Loucy (cell line): ENCODE measurements at regions not wholly inside any gene's neighbourhood (a gene's known extent, or its start where the extent isn't known, plus 50 kb on each side); places are given as distances from the start of the nearest gene placed in this dataset.

Experiments used
- H2AFZ ChIP-seq: fragments of 200-600 bp; sonication (generic); 2 replicates; pipeline ENCODE4 v1.6.0; 2016; ENCODE audit warnings: antibody characterized with exemption, mild to moderate bottlenecking, low read length, moderate library complexity
- H3F3A ChIP-seq: fragments of 200-600 bp; 2 replicates; pipeline ENCODE4 v1.6.0; 2016; ENCODE audit warnings: antibody characterized with exemption, low read depth, mild to moderate bottlenecking
- H3K27me3 ChIP-seq: fragments of 200-600 bp; sonication (generic); 2 replicates; pipeline ENCODE4 v1.6.1; 2014; ENCODE audit warnings: low read length, mild to moderate bottlenecking; ENCODE audit not compliant: insufficient read depth, poor library complexity, severe bottlenecking
- H3K36me3 ChIP-seq: fragments of 200-600 bp; sonication (generic); 2 replicates; pipeline ENCODE4 v1.6.1; 2016; ENCODE audit warnings: low read length; ENCODE audit not compliant: insufficient read depth
- H3K4me1 ChIP-seq: fragments of 200-600 bp; sonication (generic); 2 replicates; pipeline ENCODE4 v1.5.1; 2014; ENCODE audit warnings: low read length, mild to moderate bottlenecking; ENCODE audit not compliant: insufficient read depth, poor library complexity, severe bottlenecking
- H3K4me2 ChIP-seq: fragments of 200-600 bp; sonication (generic); 2 replicates; pipeline ENCODE4 v1.6.0; 2014; ENCODE audit warnings: antibody characterized with exemption, low read length, low read depth, mild to moderate bottlenecking; ENCODE audit not compliant: poor library complexity, severe bottlenecking
- H3K4me3 ChIP-seq: fragments of 200-600 bp; sonication (generic); 2 replicates; pipeline ENCODE4 v1.5.1; 2014; ENCODE audit warnings: low read length, mild to moderate bottlenecking, mixed read lengths; ENCODE audit not compliant: poor library complexity, severe bottlenecking
- H3K79me2 ChIP-seq: fragments of 200-600 bp; sonication (generic); 2 replicates; pipeline ENCODE4 v1.6.1; 2014; ENCODE audit warnings: low read length; ENCODE audit not compliant: insufficient read depth
- H3K9ac ChIP-seq: fragments of 200-600 bp; sonication (generic); 2 replicates; pipeline ENCODE4 v1.6.0; 2014; ENCODE audit warnings: mild to moderate bottlenecking, low read depth, low read length, moderate library complexity; ENCODE audit not compliant: poor library complexity, severe bottlenecking
- H3K9me2 ChIP-seq: fragments of 200-600 bp; sonication (generic); replicated peaks from 2 replicates; pipeline ENCODE4 v1.6.1; 2016; ENCODE audit warnings: low read depth, low read length, mixed read lengths
- H3K9me3 ChIP-seq: fragments of 200-600 bp; sonication (generic); 2 replicates; pipeline ENCODE4 v1.6.1; 2014; ENCODE audit warnings: mild to moderate bottlenecking, antibody characterized with exemption, low read length, low read depth; ENCODE audit not compliant: insufficient read depth
- H4K20me1 ChIP-seq: fragments of 200-600 bp; sonication (generic); 2 replicates; pipeline ENCODE4 v1.6.0; 2014; ENCODE audit warnings: antibody characterized with exemption, low read length, mild to moderate bottlenecking; ENCODE audit not compliant: insufficient read depth, poor library complexity, severe bottlenecking
- EZH2phosphoT487 ChIP-seq: fragments of 200-600 bp; IDR thresholded peaks from 2 replicates; pipeline ENCODE4 v1.6.1; 2018; ENCODE audit warnings: antibody characterized with exemption, mild to moderate bottlenecking, moderate library complexity, borderline replicate concordance
- TF ChIP-seq, protein P1 (sequence below): fragments of 200-600 bp; sonication (generic); conservative IDR thresholded peaks from 2 replicates; pipeline ENCODE4 v1.5.1; 2014; ENCODE audit warnings: mild to moderate bottlenecking, antibody characterized with exemption, low read length

DNA sequence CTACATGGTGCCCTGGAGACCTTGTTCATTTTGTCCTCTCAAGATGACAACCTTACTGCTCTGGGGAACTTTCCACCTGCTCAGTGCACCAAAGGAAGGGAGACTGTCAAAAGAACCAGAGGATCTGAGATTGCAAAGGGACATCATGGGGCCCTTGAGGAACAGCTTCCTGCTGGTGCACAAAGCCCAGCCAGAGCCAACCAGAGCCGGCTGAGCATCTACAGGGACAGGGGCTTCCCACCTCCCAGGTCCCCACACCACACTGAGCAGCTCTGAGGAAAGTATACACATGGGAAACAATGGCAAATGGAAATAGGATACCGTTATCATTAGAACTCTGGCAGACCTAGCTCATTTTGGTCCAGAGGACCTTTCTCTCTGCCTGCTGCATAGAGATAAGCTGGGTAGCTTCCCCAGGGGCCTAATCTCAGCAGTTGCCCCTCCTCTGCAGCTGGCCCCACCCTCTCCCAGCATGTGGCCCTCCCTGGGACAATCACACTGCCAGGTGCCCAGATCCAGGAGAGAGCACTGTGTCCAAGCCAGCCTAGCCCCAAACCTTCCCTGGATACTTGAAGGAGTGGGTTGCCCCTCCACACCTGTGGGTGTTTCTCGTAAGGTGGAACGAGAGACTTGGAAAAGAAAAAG is 123.4 kb upstream of the PRR20G start:
- H3F3A ChIP-seq: no peaks in the 10 kb centered on the region
- no peaks in the 10 kb centered on the region for H3K27me3 ChIP-seq
- no peaks in the 10 kb centered on the region for H3K4me1 ChIP-seq
- no peak overlapping the region for H3K4me2 ChIP-seq
- H3K36me3 ChIP-seq: no peaks in the 10 kb centered on the region
- TF ChIP-seq EZH2phosphoT487: no peak
- TF ChIP-seq, protein P1, sequence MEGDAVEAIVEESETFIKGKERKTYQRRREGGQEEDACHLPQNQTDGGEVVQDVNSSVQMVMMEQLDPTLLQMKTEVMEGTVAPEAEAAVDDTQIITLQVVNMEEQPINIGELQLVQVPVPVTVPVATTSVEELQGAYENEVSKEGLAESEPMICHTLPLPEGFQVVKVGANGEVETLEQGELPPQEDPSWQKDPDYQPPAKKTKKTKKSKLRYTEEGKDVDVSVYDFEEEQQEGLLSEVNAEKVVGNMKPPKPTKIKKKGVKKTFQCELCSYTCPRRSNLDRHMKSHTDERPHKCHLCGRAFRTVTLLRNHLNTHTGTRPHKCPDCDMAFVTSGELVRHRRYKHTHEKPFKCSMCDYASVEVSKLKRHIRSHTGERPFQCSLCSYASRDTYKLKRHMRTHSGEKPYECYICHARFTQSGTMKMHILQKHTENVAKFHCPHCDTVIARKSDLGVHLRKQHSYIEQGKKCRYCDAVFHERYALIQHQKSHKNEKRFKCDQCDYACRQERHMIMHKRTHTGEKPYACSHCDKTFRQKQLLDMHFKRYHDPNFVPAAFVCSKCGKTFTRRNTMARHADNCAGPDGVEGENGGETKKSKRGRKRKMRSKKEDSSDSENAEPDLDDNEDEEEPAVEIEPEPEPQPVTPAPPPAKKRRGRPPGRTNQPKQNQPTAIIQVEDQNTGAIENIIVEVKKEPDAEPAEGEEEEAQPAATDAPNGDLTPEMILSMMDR: no peak
- no peak overlapping the region for H3K4me3 ChIP-seq
- no peaks in the 10 kb centered on the region for H3K9me2 ChIP-seq
- no peaks in the 10 kb centered on the region for H4K20me1 ChIP-seq
- no peaks in the 10 kb centered on the region for H3K79me2 ChIP-seq
- no peak overlapping the region for H3K9ac ChIP-seq
- H2AFZ ChIP-seq: no peak overlapping the region
- no peaks in the 10 kb centered on the region for H3K9me3 ChIP-seq

DNA sequence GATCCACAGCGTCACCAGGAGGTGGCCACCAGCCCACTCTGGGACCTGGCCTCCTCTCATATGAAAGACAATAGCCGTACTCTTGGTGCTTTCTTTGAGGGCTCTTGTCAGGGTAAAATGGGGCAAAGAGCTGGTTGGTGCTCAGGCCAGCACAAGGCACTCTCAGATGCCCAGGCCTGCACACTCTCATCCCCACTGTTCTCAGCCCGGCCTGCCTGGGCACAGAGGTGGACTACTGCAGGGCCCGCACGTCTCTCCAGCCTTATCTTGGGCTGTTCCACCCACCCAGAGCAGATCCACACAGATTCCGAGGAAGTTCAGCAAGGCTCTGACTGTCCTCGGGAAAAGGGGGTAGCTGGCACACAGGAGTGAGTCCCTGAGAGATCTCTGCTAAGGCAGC is 122.8 kb upstream of the PRR20G start:
- Histone ChIP-seq H3K4me1 (no peaks in the 10 kb centered on the region), H3K9me2 (no peaks in the 10 kb centered on the region), H3F3A (no peaks in the 10 kb centered on the region), H4K20me1 (no peaks in the 10 kb centered on the region), H3K9me3 (no peaks in the 10 kb centered on the region), H2AFZ (no peak overlapping the region), H3K27me3 (no peaks in the 10 kb centered on the region), H3K4me2 (no peak overlapping the region), H3K9ac (no peak overlapping the region), H3K36me3 (no peaks in the 10 kb centered on the region), H3K4me3 (no peak overlapping the region), H3K79me2 (no peaks in the 10 kb centered on the region)
- TF ChIP-seq, protein P1: no peak
- no peak for TF ChIP-seq EZH2phosphoT487

- Histone ChIP-seq H3K9ac (no peak overlapping the region), H3K4me3 (no peak overlapping the region), H4K20me1 (no peaks in the 10 kb centered on the region), H3K36me3 (no peaks in the 10 kb centered on the region), H3K4me1 (no peaks in the 10 kb centered on the region), H2AFZ (no peak overlapping the region), H3K27me3 (no peaks in the 10 kb centered on the region), H3K9me2 (no peaks in the 10 kb centered on the region), H3F3A (no peaks in the 10 kb centered on the region), H3K4me2 (no peak overlapping the region), H3K79me2 (no peaks in the 10 kb centered on the region), H3K9me3 (no peaks in the 10 kb centered on the region)
- TF ChIP-seq, protein P1: no peak
- no peak for TF ChIP-seq EZH2phosphoT487
These were observed 122.3 kb upstream of the PRR20G start for GRCh38 chr3:127410137-127410488.
